Activated T-helper 1 cell treated with anti-CD3 and anti-CD28 coated beads, Interleukin-12 subunit alpha, Interleukin-12 subunit beta, Interleukin-2, Interleukin-4 antibody, amounts not matched to agents 30 ng/mL and 10 ng/mL and 1 ng/mL, durations not matched to agents 14 hours and 24 hours and 36 hours (primary cell): ENCODE measurements at regions not wholly inside any gene's neighbourhood (a gene's known extent, or its start where the extent isn't known, plus 50 kb on each side); places are given as distances from the start of the nearest gene placed in this dataset.

Source experiments
- DNase-seq: peaks from one replicate; pipeline ENCODE4 v3.0.0; 2021; ENCODE audit warnings: low spot score
- H3K27ac Mint-ChIP-seq: one replicate; pipeline ENCODE4 v1.8.0; 2021; ENCODE audit warnings: mild to moderate bottlenecking, mixed read lengths
- H3K27me3 Mint-ChIP-seq: one replicate; pipeline ENCODE4 v1.8.0; 2022; ENCODE audit warnings: mild to moderate bottlenecking, moderate library complexity, mixed read lengths; ENCODE audit not compliant: insufficient read depth
- H3K36me3 Mint-ChIP-seq: one replicate; pipeline ENCODE4 v1.8.0; 2021; ENCODE audit warnings: low read depth, mixed read lengths
- H3K4me1 Mint-ChIP-seq: one replicate; pipeline ENCODE4 v1.8.0; 2021; ENCODE audit warnings: low read depth, mixed read lengths
- H3K4me3 Mint-ChIP-seq: one replicate; pipeline ENCODE4 v1.8.0; 2021; ENCODE audit warnings: mild to moderate bottlenecking, moderate library complexity, mixed read lengths
- H3K9me3 Mint-ChIP-seq: one replicate; pipeline ENCODE4 v1.8.0; 2021; ENCODE audit warnings: mixed read lengths
- intact Hi-C: fragments of 100-400 bp; cut with micrococcal nuclease; formaldehyde crosslinking; loops from one replicate; pipeline ENCODE4 v1.15.1; 2024

- intact Hi-C loops = no loop called here
- H3K4me1 Mint-ChIP-seq = no peaks in the 10 kb centered on the region
Observed at GRCh38 chr12:24287963-24288362, 338.5 kb upstream of the SOX5 start.

GRCh38 chr12:24285448-24285847, 336.0 kb upstream of the SOX5 start:
- Mint-ChIP-seq H3K36me3 (no peaks in the 10 kb centered on the region), H3K27me3 (no peaks in the 10 kb centered on the region), H3K27ac (no peak overlapping the region), H3K9me3 (no peaks in the 10 kb centered on the region), H3K4me1 (no peaks in the 10 kb centered on the region), H3K4me3 (no peak overlapping the region)
- no peak for DNase-seq
- intact Hi-C loops = no loop called here

More at GRCh38 chr12:24287963-24288362, 338.5 kb upstream of the SOX5 start:
- no peak overlapping the region for H3K4me3 Mint-ChIP-seq
- no peak overlapping the region for H3K27ac Mint-ChIP-seq
- no peak for DNase-seq
- no peaks in the 10 kb centered on the region for H3K27me3 Mint-ChIP-seq
- no peaks in the 10 kb centered on the region for H3K9me3 Mint-ChIP-seq
- no peaks in the 10 kb centered on the region for H3K36me3 Mint-ChIP-seq

- H3K36me3 Mint-ChIP-seq = no peaks in the 10 kb centered on the region
- no peaks in the 10 kb centered on the region for H3K27me3 Mint-ChIP-seq
- H3K9me3 Mint-ChIP-seq = no peaks in the 10 kb centered on the region
- intact Hi-C loops = no loop called here
- DNase-seq = no peak
- no peaks in the 10 kb centered on the region for H3K4me1 Mint-ChIP-seq
- no peak overlapping the region for H3K27ac Mint-ChIP-seq
- no peak overlapping the region for H3K4me3 Mint-ChIP-seq
Observed at GRCh38 chr12:24281341-24281740, 331.9 kb upstream of the SOX5 start.

- Mint-ChIP-seq H3K9me3 (no peaks in the 10 kb centered on the region), H3K27ac (no peak overlapping the region), H3K4me3 (no peak overlapping the region), H3K4me1 (no peaks in the 10 kb centered on the region), H3K27me3 (no peaks in the 10 kb centered on the region), H3K36me3 (no peaks in the 10 kb centered on the region)
- DNase-seq = no peak
- intact Hi-C loops = no loop called here
Observed at GRCh38 chr12:24280056-24280842, 330.8 kb upstream of the SOX5 start.

GRCh38 chr12:24278832-24279231, 329.4 kb upstream of the SOX5 start:
- no peak overlapping the region for H3K4me3 Mint-ChIP-seq
- intact Hi-C loops = no loop called here
- H3K27ac Mint-ChIP-seq = no peak overlapping the region
- H3K36me3 Mint-ChIP-seq = no peaks in the 10 kb centered on the region
- no peaks in the 10 kb centered on the region for H3K9me3 Mint-ChIP-seq
- H3K4me1 Mint-ChIP-seq = no peaks in the 10 kb centered on the region
- H3K27me3 Mint-ChIP-seq = no peaks in the 10 kb centered on the region
- DNase-seq = no peak

- H3K4me1 Mint-ChIP-seq = no peaks in the 10 kb centered on the region
- H3K36me3 Mint-ChIP-seq = no peaks in the 10 kb centered on the region
- intact Hi-C loops = no loop called here
- no peaks in the 10 kb centered on the region for H3K27me3 Mint-ChIP-seq
- DNase-seq = no peak
- no peak overlapping the region for H3K27ac Mint-ChIP-seq
- no peak overlapping the region for H3K4me3 Mint-ChIP-seq
- H3K9me3 Mint-ChIP-seq = no peaks in the 10 kb centered on the region
Observed at GRCh38 chr12:24270965-24271364, 321.5 kb upstream of the SOX5 start.

- H3K27me3 Mint-ChIP-seq = no peaks in the 10 kb centered on the region
- no peak overlapping the region for H3K27ac Mint-ChIP-seq
- H3K36me3 Mint-ChIP-seq = no peaks in the 10 kb centered on the region
- no peak overlapping the region for H3K4me3 Mint-ChIP-seq
- intact Hi-C loops = no loop called here
- H3K4me1 Mint-ChIP-seq = no peaks in the 10 kb centered on the region
- DNase-seq = no peak
- no peaks in the 10 kb centered on the region for H3K9me3 Mint-ChIP-seq
Observed at GRCh38 chr12:24270464-24270863, 321.0 kb upstream of the SOX5 start.

GRCh38 chr12:24268663-24269186, 319.3 kb upstream of the SOX5 start:
- Mint-ChIP-seq H3K27ac (no peak overlapping the region), H3K27me3 (no peaks in the 10 kb centered on the region), H3K36me3 (no peaks in the 10 kb centered on the region), H3K4me3 (no peak overlapping the region), H3K4me1 (no peaks in the 10 kb centered on the region), H3K9me3 (no peaks in the 10 kb centered on the region)
- intact Hi-C loops = no loop called here
- no peak for DNase-seq

- intact Hi-C loops = no loop called here
- Mint-ChIP-seq H3K27me3 (no peaks in the 10 kb centered on the region), H3K36me3 (no peaks in the 10 kb centered on the region), H3K4me3 (no peak overlapping the region), H3K9me3 (no peaks in the 10 kb centered on the region), H3K27ac (no peak overlapping the region), H3K4me1 (no peaks in the 10 kb centered on the region)
- no peak for DNase-seq
Observed at GRCh38 chr12:24266982-24267381, 317.5 kb upstream of the SOX5 start.

GRCh38 chr12:24256684-24257083, 307.2 kb upstream of the SOX5 start:
- H3K27me3 Mint-ChIP-seq = no peaks in the 10 kb centered on the region
- intact Hi-C loops = no loop called here
- H3K27ac Mint-ChIP-seq = no peak overlapping the region
- H3K9me3 Mint-ChIP-seq = peaks cover 8% of the 10 kb centered on the region
- no peak for DNase-seq
- no peaks in the 10 kb centered on the region for H3K4me1 Mint-ChIP-seq
- H3K36me3 Mint-ChIP-seq = no peaks in the 10 kb centered on the region
- H3K4me3 Mint-ChIP-seq = no peak overlapping the region

- no peak overlapping the region for H3K27ac Mint-ChIP-seq
Observed at GRCh38 chr12:24255920-24256665, 306.6 kb upstream of the SOX5 start.

GRCh38 chr12:24252602-24253001, 303.1 kb upstream of the SOX5 start:
- Mint-ChIP-seq H3K27ac (no peak overlapping the region), H3K36me3 (no peaks in the 10 kb centered on the region), H3K4me3 (no peak overlapping the region), H3K9me3 (peaks cover 5% of the 10 kb centered on the region), H3K27me3 (no peaks in the 10 kb centered on the region), H3K4me1 (no peaks in the 10 kb centered on the region)
- intact Hi-C loops = no loop called here
- no peak for DNase-seq

More at GRCh38 chr12:24255920-24256665, 306.6 kb upstream of the SOX5 start:
- H3K27me3 Mint-ChIP-seq = no peaks in the 10 kb centered on the region
- H3K4me1 Mint-ChIP-seq = no peaks in the 10 kb centered on the region
- intact Hi-C loops = no loop called here
- no peak overlapping the region for H3K4me3 Mint-ChIP-seq
- H3K36me3 Mint-ChIP-seq = no peaks in the 10 kb centered on the region
- H3K9me3 Mint-ChIP-seq = peaks cover 5% of the 10 kb centered on the region
- DNase-seq = no peak

- Mint-ChIP-seq H3K9me3 (no peaks in the 10 kb centered on the region), H3K27ac (no peak overlapping the region), H3K4me1 (no peaks in the 10 kb centered on the region), H3K27me3 (no peaks in the 10 kb centered on the region), H3K4me3 (no peak overlapping the region), H3K36me3 (no peaks in the 10 kb centered on the region)
- intact Hi-C loops = no loop called here
- no peak for DNase-seq
Observed at GRCh38 chr12:24246934-24247333, 297.5 kb upstream of the SOX5 start.
